ENCODE measurements at regions not wholly inside any gene's neighbourhood (a gene's known extent, or its start where the extent isn't known, plus 50 kb on each side); places are given as distances from the start of the nearest gene placed in this dataset.
"Not testable (repeated sequence)": the region's sequence is repeated elsewhere in the genome, so short reads cannot be mapped to it uniquely, and the experiment has no call there.

DNA sequence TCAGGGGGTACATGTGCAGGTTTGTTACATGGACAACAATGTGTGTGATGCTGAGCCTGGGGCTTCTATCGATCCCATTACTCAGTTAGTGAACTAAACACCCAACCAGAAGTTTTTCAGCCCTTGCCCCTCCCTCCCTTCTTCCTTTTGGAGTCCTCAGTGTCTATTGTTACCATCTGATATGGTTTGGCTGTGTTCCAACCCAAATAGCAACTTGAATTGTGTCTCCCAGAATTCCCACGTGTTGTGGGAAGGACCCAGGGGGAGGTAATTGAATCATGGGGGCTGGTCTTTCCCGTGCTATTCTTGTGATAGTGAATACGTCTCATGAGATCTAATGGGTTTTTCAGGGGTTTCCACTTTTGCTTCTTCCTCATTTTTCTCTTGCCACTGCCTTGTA, 186.3 kb downstream of the AEBP2 start:
- not testable (repeated sequence) for DNase-seq (ENCODE audit: low read depth in 2 of 2)

DNA sequence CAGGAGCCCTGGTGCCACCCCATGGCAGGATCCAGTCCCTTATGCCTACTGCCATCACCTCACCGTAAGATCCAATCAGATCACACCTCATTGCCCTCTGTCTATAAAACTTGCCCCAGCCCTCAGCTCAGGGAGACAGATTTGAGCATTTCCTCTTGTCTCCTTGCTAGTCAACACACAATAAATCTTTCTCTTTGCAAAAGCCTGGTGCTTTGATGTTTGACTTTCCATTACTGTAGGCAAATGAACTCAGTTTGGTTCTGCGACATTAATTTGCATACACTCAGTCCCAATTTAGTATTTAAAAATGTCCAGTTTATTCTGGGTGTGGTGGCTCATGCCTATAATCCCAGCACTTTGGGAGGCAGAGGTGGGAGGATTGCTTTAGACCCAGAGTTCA, 188.4 kb downstream of the AEBP2 start:
- no peak for DNase-seq (ENCODE audit: low read depth in 2 of 2)

DNA sequence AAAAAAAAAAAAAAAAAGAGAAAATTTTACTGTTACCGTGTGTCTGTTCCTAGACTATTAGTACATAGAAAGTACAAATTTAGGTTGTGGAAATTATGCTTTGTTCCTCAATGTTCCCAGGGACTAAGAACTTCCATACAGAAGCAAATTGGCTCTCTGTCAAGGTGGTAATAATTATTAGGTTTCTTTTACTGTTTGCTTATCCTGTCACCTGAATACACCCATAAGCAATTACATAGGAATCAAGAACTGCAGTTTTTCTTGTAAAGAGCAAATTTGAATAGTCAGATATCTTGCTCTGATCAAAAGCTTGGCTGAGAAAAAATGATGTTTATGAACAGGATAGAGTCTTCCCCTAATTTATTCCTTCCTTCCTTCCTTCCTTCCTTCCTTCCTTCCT, 191.2 kb downstream of the AEBP2 start:
- no peak for DNase-seq (ENCODE audit: low read depth in 2 of 2)

DNA sequence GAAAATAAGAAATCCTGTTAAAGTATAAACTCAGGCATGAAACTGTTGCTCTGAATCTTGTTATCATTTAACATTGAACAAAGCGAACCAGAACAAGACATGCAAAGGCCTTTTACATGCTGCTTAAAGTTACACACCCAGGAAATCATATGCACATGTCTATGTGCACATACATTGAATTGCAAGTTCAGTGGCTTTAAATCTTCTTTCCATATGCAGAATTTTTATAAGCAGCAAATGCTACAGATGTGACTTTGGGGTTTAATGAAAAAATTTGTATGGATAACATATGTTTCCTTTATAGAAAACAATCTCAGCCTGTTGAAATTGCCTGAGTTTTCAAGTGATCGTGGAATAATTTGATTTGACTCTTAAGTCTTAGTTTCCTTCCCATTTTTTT, 193.9 kb downstream of the AEBP2 start:
- no peak for DNase-seq (ENCODE audit: low read depth in 2 of 2)

DNA sequence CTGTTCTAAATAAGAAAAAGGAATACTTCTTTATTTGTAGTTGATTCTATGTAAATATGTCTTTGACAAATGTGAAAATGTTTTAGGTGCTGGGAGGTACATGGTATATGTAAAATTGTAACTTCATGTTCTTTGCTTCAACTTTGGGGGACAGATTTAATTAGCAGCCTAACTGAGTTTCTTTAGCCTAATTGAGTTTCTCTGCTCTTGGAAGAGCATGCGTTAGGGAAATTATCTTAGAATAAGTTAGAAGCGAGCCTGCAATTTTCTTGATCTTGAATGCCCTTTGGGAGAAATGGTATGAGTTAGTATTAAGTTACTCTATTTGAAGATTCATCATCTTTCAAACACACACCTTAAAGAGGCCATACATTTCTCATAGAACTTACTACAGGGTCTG, 194.3 kb downstream of the AEBP2 start:
- DNase-seq (ENCODE audit: low read depth in 2 of 2) = no peak

DNA sequence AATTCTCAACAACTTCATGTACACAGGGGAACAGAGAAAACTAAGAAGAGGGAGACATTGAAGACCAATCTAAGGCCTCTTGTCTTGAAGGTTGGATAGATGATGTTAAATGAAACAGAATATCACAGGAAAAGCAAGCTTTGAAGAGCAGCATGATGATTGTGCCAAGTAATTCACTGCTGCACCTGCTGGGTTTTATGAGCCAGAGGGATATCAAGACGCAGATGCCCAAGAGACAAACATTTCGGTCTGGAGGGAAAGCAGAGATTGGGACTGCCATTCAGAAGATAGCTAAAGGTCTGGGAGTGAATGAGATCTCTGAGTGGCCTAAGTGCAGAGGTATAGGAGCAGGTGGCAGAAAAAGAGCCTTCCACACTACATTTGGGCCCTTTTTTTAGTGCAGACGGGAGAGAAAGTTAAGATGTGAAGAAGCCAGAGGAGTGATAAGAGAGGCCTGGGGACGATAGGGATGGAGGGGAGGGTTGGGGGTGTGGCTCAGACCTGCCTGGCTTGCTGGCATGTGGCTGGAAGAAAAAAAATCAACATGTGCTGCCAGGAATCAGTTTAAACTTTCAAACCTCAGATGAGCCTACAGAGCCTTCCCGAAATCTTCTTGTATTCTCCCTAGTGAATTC, 200.6 kb downstream of the AEBP2 start:
- DNase-seq (ENCODE audit: low read depth in 2 of 2) = no peak

DNA sequence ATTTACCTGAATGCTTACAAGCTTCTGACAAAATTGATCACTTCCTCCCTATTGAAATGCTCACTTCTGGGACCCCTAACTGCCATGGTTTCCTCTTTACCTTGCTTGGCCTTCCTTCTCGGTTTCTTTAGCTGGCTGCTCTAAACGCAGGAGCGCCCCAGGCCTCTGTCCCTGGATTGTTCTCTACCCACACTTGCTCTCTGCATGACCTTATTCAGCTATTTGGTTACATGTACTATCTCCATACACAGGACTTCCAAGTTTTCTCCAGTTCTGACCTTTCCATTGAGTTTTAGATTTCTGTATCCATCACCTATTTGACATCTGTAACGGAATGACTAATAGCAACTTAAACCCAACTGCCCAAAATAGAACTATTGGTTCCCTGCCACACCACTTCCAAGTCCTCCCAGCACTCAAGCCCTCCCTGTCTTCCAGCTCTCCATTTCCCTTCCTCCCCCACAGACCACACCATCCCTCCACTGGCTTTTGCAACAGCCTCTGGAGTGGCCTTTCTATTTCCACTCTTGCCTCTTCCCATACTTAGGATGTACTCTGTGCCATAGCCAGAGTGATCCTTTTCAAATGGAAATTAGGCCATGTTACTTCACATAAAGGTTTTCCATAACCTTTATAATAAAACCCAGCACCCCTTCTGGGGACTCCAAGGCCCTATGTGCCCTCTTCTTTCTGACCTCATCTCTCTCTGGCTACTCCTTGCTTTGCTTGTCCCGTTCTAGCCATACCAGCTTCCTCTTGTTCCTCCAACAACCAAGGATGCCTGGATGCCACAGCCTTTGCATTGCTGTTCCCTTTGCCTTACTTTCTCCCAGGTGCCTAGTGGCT, 202.2 kb downstream of the AEBP2 start:
- no peak for DNase-seq (ENCODE audit: low read depth in 2 of 2)

DNA sequence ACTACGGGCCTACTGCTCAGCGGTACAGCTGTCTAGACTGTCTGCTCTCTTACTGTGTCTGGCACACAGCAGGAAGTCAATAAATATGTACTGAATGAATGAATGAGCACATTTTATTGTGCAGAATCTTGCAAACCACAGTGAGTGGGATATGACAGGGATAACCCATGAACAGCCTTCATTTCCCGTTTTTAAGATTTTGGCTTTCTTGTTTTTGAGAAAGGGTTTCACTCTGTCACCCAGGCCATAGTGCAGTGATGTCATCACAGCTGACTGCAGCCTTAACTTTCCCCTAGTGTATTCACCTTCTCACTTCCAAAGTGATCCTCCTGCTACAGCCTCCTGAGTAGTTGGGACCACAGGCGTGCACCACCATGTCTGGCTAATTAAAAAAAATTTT, 203.1 kb downstream of the AEBP2 start:
- DNase-seq (ENCODE audit: low read depth in 2 of 2) = no peak

DNA sequence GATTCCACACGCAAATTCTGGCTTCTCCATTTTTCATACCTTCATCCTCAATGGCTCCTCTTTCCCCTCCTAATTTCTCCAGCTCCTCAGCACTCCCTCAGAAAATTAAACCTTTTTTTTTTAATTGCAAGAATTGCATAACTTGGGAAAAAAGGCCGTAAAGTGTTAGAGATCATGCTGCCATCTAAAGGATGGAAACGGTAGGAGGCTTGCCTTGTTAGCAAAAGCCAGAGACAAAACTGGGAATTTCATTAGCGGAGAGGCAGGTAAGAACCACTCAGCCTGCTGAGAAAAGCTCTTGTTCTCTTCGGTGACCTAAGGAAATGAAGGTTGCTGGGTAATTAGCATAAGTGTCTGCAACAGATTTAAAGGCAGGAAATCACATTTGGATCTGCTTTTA, 204.3 kb downstream of the AEBP2 start:
- DNase-seq (ENCODE audit: low read depth in 2 of 2) = no peak

DNA sequence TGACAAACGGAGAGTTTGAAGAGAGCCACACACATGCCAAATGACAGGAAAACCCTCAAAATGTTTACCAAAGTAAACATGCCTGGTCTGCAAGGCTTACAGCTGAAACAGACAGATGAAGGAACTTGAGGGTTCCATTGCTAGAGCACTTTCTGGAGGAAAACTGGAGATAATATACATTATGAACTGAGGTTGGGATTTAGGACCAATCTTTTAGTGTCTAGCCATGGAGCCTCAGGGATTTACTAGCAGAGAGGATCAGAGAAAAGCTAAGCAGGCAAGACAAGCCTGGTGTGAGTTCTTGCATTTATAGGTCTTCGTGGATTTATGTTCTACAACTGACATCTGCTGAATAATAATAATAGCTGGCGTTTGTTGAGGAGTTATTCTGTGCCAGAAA, 205.3 kb downstream of the AEBP2 start:
- no peak for DNase-seq (ENCODE audit: low read depth in 2 of 2)

DNA sequence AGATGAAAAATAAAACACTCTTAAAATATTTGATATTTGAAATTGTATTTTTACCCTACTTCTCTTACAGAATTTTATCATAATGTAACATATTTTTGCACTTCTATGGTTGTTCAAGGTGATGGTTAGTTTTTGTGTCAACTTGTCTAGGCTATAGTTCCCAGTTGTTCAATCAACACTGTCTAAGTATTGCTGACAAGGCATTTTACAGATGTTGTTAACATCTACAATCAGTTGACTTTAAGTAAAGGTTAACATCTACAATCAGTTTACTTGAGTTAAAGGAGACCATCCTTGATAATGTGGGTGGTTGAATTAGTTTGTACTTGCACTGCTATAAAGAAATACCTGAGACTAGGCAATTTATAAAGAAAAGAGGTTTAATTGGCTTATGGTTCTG, 206.5 kb downstream of the AEBP2 start:
- no peak for DNase-seq (ENCODE audit: low read depth in 2 of 2)

DNA sequence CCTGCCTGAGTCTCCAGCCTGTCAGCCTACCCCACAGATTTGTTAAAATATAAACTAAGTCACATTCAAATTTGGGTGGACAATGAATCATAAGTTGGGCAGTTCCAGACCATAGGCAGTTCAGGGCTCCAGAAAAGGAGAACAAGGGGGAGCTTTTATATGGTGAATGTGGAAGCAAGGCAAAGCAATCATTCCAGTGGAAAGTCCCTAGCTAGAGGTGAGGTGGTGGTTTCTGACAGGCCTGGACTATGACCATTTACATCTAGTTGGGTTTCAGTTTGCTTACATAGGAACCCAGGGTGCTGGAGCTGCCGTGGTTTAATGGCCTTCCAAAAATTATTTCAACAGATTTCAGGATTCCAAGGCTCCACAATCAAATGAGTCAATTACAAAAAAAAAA, 207.3 kb downstream of the AEBP2 start:
- no peak for DNase-seq (ENCODE audit: low read depth in 2 of 2)

DNA sequence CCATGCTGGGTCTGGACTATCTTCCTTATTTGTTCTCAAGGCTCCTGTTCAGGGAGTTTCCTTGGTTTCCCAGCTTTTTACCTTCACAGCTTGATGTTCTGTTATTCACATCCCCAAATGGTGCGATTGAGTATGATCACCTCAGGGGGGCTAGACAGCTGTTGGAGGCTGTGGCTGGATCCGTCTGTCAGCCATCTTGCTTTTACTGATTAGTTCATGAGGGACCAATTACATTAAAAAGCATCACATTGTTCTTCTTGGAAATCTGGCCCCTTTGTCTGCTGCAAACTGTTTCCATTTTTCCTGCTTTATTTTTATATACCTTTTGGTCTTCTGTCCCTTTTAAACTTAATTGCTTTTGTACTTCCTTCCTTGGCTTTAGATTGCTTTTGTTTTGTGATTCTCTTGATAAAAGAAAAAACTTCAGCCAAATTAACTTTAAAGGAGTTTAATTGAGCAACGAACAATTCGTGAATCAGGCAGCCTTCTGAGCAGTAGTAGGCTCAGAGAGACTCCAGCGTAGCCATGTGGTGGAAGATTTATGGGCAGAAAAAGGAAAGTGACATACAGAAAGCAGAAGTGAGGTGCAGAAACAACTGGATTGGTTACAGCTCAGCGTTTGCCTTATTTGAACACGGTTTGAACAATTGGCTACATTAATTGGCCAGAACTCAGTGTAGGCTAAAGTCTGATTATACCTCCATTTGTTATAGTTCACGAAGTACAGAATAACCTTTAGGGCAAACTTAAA, 208.7 kb downstream of the AEBP2 start:
- no peak for DNase-seq (ENCODE audit: low read depth in 2 of 2)

DNA sequence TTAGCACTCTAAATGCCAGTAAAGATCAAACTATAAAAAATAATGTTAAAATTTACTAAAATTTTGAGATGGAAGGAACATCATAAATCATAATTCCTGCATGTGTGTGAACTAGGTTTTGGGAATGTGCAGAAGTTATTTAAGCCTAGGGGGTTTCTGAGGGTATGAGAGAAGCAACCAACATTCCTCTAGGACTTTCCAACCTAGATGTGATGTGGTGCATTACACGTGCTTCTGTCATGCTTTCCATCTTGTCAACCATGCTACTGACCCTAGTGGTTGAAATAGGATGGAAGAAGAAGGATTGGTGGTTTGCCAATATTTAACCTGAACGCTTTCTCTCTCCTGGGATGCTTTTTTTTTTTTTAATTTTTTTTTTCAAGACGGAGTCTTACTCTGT, 209.3 kb downstream of the AEBP2 start:
- DNase-seq (ENCODE audit: low read depth in 2 of 2) = no peak

DNA sequence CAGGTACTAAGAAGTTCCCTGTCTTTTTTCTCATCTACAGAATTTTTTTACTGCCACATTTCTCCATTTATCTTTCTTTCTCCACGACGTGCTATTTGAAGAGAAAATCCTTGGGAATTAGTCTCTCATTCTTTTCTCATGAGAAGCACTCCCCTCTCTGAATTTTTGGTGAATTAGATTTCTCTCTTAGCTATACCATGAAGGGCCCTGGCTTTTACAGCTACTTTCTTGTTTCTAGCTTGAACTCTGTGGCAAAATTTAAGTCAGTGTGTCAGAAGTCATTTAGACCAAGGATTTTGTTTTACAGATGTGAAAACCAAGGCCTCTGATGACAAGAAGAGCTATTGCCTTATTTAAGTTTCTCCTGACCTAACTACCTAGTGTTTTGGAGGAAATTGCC, 213.1 kb downstream of the AEBP2 start:
- DNase-seq (ENCODE audit: low read depth in 2 of 2) = no peak

DNA sequence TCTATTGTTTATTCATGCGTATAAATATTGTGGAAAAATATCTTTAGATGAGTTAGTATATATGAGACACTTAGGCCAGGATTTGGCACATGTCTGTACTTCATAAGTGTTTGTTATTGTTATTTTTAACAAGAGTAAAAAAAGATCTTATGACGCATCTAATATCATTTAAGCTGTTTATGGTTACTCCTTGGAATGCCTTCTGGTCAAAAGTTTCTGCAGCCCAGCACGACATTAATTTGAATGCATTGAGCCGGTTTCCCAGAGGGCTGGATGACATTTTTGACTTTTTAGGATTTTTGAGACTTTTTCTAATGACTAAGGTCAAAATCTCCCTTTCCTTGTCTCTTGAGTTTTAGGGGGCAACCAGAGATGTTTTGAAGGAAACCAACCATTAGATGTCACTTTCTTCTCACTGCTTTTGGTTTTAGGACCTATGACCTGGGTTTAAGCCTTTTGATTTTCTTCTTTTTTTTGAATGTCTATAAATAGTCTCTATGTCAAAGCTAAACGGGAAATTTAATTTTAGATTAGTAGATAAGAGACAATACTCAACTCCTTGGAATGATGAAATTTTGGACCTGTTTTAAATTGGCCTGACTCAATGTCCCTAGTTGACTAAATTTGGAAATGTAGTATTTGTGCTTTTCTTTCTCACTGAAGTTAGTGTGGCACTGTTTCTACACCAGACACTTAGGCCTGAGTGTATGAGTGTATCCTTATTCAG, 215.5 kb downstream of the AEBP2 start:
- no peak for DNase-seq (ENCODE audit: low read depth in 2 of 2)

DNA sequence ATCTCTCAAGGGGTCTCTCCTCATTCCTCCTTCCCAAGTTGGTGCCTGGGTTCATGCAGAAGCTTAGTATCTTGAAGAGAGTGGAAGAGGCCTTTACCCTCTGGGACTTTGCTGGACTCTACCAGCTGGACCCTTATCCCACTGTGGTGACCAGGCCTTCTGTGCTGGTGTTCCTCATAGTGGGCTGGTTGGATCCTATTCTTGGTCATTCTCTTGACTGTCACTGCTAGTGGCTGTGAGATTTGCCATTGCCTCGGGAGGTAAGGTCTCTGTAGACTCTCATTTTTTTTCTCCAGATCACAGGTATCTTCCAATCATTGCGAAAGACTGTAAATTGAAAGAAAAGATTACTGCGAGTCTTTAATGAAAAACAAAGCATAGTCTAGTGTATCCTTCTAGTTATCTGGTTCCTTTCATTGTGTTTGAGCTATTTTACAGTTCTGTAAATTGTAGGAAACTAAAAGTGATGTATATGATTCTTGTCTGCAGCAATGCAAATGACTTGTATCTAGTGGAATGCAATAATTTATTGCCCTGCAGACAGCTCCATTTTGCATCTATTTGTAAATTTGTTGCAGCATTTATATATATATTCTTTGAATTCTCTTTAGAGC, 217.9 kb downstream of the AEBP2 start:
- no peak for DNase-seq (ENCODE audit: low read depth in 2 of 2)

DNA sequence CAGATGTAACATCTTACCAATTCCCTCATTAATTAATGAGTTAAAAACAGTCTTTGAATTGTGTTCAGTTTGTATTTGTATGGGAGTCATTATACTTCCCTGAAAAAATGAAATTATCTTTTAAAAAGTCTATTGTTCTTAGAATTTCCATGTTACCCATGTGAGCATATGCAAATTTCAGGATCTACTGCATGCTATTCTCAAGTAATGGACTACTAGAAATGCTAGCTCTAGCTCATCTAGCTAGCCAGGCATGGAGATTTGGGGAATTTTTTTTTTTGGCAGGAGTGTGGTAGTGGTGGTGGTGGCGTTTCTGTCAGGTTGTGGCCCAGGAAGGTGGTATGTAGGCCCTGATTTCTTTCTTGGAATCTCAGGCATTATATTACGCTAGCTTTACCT, 218.4 kb downstream of the AEBP2 start:
- no peak for DNase-seq (ENCODE audit: low read depth in 2 of 2)

DNA sequence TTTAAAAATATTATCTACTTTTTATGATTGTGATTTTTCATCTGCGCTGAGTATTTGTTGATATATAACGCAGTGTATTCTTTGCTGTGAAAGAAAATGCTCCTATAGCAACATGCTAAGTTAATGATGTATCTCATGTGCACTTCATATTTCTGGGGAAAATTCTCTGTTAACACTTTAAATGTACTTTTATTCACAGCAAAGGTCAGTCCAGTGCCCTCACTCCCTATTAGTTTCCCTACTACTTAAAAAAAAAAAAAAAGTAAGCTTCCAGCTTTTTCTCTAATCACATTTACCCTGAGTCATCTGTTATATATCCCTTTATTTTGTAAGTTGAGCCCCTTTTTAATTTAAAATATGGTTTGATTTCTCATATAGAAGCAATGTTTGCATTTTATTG, 219.8 kb downstream of the AEBP2 start:
- DNase-seq (ENCODE audit: low read depth in 2 of 2) = no peak

DNA sequence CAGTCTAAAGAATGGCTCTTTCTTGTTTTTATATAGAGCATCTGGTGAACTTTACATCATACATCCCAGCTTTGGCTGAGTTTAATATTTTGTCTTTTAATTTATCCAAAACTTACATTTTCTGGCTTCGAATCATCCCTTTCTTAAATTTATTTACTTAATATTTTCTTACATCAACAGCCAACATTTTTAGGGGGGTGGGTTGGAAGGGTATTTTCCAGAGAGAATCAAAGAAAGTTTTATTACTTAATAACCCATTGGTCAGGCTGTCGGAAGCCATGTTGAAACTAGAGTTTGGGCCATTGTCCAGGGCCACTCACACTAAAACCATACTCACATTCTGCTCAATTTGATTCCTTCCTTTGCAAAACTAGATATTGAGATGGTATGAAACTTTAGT, 220.2 kb downstream of the AEBP2 start:
- no peak for DNase-seq (ENCODE audit: low read depth in 2 of 2)

DNA sequence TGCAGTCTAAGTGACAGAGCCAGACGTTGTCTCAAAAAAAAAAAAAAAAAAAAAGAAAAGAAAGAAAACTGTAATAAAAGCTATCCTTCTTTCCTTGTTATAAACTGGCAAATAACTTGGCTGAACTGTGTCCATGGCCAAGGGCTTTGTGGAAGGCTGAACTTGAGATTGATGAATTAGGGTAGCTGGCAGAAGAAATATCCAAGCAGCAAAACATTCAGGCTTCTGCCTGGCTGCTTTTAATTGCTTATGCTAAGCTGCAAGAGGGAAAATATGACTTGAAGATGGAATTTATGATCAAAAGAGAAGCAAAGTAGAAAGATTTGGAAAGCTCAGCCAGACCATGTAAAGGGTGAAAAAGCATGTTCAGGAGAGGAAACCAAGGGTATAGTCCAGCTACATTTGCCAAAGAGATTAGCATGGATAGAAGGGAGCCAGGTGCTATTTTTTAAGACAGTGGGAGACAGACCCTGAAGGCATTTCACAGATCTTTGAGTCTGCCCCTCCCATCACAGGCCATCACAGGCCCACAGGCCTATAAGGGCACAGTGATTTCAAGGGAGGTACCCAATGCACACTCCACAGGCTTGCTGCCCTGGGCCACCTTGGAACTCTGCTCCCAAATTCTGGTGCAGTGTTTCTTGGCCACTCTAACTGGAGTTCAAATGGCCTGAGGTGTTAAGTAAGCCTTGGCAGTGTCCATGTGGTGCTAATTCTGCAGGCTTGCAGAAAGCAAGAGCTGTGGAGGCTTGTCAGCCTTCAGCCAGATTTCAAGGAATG, 226.0 kb downstream of the AEBP2 start:
- no peak for DNase-seq (ENCODE audit: low read depth in 2 of 2)

Measured in stimulated activated CD4-positive, alpha-beta T cell treated with anti-CD3 and anti-CD28 coated beads, Interleukin-12 subunit alpha, Interleukin-12 subunit beta, amount 100 ng/mL, for 24 hours (primary cell).